GM18867 (cell line): ENCODE measurements at regions not wholly inside any gene's neighbourhood (a gene's known extent, or its start where the extent isn't known, plus 50 kb on each side); places are given as distances from the start of the nearest gene placed in this dataset.
"Not testable (repeated sequence)": the region's sequence is repeated elsewhere in the genome, so short reads cannot be mapped to it uniquely, and the experiment has no call there.

Experiments
- ATAC-seq: cut with Tn5 transposase; IDR thresholded peaks from one replicate; pipeline ENCODE4 v1.9.1; 2021; ENCODE audit warnings: mild to moderate bottlenecking, moderate library complexity; ENCODE audit not compliant: unreplicated experiment

DNA sequence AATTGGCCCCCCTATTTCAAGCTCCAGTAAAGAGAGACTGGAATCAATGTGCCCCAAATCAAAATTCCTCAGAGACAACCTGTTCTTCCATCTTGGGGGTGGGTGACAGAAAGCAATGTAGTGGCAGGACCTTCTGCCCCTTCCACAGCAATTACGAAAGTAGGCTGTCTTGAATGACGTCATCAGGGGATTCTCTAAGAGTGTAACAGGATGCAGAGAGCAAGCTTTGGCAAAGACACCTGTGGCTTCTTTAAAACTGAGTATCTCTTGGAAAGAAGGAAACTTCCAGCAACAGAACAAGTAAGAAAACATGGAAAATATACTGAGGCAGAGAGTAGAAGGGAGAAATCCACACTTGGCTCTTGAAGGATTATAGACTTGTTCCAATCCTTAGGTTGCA is 247.6 kb upstream of the PDE4D start:
- no peak for ATAC-seq

DNA sequence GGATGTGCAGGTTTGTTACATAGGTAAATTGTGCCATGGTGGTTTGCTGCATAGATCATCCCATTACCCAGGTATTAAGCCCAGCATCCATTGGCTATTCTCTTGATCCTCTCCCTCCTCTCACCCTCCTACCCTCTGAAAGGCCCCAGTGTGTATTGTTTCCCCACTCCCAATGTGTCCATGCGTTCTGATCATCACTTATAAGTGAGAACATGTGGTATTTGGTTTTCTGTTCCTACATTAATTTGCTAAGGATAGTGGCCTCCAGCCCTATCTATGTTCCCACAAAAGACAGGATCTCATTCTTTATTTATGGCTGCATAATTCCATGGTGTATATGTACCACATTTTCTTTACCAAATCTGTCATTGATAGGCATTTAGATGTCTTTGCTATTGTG is 243.3 kb upstream of the PDE4D start:
- no peak for ATAC-seq

DNA sequence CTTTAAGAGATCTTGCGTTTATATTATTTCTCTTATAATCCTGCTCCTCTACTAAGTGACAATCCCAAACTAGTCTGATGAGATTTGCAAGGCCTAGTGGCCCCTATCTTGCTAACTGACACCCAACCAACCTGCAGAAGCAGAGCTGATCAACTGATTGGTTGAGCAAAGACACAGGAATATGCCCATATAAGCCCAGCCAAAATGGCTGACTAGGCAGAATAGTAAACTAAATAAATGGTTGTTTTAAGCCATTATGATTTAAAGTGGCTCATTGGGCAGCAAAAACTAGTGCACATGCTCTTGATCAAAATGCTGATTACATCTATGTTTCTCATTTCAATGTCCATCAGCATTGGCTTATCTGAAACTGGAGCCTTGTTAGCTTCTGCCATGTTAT is 238.0 kb upstream of the PDE4D start:
- no peak for ATAC-seq

DNA sequence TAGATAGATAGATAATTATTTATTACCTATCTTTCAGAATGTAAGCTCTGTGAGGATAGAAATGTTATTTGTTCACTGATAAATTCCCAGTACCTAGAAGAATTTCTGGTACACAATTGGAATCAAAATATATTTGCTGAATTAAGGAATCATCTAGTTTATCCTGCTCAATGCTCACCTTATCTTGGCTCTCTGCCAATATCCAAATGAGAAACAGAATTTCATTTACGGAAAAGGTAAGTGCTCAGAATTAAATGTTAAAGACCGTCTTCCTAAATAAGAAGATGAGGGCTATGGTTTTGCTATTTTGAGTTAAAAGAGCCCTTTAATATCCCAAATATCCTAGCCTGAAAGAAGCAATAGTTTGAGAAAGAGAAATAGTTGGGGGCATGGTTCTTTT is 232.1 kb upstream of the PDE4D start:
- ATAC-seq, result no peak

DNA sequence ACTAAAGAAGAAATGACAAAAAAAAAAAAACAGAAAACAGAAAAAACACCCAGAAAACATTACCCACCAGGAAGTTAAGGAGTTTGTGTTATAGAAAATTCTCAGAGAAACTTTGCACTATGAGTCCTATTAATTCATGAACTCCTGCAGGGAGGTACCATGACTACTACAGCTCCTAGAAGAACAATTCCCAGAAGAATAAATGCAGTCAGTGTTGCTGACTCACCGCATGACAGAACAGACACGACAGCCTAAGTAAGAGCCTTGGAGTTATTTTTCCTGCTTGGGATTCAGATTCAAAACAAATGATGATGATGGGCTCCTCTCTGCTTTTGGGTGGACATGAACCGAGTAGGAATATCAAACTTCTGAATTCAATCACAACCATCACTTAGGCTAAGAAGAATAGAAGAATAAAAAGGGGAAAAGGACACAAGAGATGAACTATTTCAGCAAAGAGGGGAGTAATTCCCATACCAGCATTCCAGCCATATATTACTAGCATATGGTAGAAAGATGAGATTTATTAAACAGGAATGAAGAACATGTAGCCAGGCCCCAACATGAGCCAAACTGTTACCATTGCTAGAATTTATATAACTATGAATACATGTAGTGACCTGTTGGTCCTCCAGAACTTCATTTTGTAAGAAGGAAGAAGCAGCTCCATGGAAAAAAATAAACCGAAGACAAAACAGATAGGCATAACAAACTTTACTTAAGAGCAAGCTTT is 209.6 kb upstream of the PDE4D start:
- ATAC-seq, result no peak

DNA sequence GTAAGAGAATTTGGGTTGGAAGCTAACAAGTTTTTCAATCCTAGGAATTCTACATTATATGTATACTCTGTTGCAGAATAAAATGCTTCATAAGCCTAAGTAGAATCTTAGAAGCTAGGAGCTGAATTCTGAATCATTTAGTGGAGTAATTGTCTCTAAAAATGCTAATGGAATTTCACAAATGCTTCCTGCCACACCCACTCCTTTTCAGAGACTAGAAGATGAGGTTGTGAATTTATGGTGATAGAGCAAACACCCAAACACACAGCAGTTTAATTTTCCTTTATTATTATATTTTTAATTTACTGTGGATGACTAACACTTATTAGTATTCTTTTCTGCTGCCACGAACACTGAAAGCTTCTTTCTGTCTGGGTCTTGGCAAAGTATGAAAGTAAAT is 208.0 kb upstream of the PDE4D start:
- no peak for ATAC-seq

DNA sequence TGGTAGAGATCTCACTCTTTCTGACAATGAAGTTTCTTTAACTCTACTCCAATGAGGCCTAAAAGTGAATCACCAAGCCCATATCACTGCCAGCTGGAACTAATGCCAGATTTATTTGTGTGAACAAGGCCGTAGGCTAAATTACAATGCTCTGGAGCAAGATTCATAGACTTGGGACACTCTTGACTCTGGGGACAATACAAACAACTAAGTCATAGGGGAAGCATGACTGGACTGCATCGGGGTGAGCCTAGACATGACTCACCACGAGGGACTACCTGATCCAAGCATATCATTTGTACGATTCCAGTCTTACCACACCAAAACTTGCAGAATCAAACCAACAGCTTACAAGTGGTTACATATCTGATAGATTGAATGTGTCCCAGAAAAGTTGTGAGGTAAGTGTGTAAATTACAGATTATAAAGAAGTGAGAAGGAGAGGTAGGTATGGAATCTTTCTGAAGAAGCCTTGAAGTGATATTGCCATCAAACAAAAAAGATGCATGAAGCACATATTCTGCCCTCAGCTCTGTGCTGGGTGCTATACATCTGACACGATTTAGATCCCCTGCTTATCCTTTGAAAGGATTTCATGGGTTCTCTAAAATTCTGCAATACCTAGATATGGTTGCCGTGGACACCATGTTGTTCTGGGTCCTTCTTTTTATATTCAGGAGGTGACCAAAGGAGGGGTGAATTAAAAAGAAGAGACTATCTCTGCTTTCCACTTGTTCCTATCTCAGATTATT is 199.3 kb upstream of the PDE4D start:
- ATAC-seq, result no peak

DNA sequence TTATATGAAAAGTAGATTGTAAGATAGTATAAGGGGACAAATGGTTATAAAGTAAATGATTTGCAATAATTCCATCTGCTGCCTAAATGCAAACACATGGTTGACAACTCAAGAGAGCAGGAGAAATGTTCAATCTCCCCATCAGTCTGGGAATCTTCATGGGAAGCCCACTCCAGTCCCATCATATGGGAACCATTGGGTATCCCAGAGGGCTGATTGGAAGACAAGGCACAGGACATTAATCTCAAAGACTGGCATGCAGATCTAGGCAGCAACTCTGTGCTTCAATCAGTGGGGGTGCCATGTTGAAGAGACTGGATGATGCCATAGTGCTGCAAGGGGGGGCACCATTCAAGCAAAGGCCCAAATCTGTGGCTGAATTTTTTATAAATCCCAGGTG is 193.1 kb upstream of the PDE4D start:
- ATAC-seq, result no peak

DNA sequence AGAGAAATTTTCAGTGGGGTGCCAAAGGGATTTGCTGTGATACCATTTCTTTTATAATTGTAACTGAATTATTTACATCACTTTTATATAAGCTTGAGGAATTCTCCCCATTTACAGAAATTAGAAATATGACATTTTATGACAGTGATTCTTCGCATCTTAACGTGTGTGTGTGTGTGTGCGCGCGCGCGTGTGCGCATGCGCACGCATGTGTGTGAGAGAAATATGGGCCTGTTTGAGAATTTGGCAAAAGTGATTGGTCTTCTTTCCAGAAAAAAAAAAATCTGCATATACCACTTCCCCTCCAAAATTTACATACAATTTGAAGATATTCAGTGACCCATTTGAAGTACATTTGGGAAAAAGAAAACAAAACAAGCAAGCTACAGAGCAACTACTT is 190.7 kb upstream of the PDE4D start:
- no peak for ATAC-seq

DNA sequence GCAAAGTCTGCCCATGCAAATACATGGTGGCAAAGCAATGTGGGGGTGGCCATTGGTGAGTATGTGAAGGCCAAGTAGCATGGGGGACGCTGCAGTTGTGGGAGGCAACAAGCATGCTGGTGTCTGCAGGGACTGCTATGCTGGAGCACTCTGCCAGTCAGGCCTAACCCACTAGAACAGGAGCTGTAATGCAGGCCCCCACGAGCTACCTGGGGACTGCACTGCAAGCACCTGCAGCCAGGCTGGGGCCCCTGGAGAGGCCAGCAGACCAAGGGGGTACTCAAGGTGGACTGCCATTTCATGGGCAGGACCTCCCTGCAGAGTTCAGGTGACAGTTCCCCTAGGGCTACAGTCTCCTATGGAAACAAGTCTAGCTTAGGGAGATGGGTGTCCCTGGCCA is 183.8 kb upstream of the PDE4D start:
- no peak for ATAC-seq

DNA sequence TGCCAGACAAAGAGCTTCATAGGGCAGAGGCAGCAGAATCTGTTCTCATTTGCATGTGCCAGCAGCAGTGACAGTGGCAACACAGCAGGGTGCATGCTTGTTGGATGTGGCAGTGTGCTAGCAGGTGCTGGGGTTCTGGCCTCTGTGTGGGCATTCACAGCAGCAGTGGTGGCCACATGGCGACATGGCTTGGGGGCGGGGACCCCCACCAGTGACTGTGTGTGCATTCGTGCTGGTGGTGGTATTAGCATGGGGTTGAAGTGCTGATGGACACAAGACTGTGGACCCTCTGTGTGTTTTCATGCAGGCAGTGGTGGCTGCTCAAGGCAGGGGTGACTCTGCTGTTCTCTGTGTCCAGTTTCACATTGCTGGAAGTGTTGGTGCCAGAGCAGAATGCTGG is 183.2 kb upstream of the PDE4D start:
- no peak for ATAC-seq

DNA sequence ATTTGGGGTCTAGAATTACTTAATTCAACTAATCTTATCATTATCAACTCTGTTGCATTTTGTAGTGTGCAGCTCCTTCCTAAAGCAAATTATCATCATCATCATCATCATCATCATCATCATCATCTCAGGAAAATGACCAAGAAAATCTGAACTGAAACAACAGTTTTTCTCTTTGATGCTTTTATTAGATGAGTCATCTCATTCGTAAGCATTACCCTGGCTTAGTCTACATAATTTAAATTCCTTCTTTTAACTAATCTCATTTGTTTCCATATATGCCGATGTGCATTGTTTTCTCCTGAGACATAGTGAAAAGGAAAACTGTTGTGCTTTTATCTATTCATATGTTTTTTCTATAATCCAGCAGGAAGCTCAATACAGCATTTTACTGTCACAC is 173.0 kb upstream of the PDE4D start:
- no peak for ATAC-seq

DNA sequence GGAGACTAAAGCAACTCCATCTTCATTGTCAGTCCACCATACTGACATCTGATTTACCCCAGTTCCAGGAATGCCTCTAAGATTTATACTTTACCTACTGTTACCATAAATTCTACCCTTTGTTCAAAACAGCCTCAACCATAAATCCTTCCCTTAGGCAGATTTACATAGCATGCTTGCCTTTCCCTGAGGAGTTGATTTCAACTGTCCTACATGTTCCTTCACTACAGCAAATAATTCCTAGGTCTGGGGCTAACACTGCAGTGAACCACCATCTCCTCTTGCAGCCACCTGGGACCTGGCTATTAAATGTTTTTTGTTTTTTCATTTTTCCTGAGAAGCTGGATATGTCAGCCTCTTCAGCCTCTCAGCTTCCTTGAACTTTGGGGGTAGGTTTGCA is 166.9 kb upstream of the PDE4D start:
- ATAC-seq, result no peak

DNA sequence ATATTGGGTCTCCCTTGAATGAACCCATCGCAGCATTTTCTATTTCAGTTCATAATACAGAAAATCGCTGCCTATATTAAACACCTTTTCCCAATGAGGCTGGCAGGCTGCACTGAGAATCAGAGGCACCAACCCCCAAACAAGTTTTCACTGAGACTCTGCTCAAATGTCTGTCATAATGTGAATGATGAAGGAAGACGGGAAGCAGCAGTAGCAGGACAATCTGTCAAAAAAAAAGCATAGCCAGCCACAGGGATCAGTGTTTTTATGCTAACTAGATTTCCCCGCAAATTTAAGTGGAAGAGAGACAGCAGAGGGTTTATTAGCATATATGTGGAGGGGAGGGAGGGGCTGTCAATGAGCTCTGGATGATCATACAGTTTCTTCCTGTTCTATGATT is 162.7 kb upstream of the PDE4D start:
- no peak for ATAC-seq

DNA sequence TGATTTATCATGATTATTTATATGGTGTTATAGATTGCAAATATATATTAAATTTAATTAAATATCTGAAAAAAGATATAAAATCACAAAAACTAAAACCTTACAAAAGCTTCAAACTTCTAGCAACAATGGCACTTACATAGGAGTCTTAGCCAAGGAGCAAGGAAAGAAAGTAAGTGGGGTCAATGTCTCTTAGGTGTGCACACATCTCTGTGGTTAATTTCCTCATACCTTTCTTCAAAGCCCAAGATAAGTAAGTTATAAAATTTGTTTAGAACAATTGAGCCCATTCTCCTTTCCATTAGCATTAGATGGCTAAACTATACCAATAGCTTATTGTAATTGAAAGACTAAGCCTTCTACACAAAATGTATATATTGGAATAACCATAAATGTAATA is 161.6 kb upstream of the PDE4D start:
- ATAC-seq, result no peak

DNA sequence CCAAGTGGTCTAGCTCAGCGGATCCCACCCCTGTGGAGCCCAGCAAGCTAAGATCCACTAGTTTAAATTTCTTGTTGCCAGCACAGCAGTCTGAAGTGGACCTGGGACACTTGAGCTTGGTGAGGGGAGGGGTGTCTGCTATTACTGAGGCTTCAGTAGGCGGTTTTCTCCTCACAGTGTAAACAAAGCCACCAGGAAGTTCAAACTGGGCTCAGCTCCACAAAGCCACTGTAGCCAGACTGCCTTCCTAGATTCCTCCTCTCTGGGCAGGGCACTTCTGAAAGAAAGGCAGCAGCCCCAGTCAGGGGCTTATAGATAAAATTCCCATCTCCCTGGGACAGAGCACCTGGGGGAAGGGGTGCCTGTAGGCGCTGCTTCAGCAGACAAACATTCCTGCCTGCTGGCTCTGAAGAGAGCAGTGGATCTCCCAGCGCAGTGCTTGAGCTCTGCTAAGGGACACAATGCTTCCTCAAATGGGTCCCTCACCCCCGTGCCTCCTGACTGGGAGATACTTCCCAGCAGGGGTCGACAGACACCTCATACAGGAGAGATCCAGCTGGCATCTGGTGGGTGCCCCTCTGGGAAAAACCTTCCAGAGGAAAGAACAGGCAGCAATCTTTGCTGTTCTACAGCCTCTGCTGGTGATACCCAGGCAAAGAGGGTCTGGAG is 148.6 kb upstream of the PDE4D start:
- ATAC-seq, result not testable (repeated sequence)

DNA sequence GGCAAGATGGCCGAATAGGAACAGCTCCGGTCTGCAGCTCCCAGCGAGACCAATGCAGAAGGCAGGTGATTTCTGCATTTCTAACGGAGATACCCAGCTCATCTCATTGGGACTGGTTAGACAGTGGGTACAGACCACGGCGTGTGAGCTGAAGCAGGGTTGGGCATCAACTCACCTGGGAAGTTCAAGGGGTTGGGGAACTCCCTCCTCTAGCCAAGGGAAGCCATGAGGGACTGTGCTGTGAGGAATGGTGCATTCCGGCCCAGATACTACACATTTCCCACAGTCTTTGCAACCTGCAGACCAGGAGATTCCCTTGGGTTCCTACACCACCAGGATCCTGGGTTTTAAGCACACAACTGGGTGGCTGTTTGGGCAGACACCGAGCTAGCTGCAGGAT is 148.0 kb upstream of the PDE4D start:
- ATAC-seq, result not testable (repeated sequence)

DNA sequence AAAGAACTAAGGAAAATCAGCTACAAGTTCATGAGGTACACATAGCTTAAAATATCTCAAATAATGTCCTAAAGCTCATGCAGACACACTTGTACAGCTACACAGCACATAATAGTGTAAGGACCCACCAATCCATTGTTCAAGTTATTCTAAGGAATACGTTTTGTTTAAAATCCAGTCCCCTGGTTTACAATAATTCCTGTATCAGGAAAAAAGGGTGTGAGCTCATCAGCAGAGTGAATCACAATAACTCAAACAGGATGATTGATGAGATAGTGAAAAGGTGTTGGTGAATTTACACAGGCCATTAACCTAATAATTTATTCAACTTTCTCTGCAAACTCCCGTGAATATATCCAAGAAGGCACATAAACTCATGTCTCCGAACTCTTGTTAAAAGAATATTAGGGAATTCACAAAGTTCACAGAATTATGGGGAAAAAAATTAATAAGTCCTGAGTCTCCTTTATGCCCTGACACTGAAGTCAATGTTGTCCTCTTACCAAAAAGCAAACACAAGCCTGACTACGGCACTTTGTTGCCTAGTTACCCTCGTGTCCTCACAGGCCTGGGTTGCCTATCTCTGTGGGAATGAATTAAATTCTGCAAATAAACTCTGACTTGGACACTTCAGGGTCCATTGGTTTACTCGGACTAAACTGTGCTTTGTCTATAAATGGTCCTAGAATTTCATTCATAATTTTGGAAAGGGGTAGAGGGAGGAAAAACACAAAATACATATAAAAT is 142.8 kb upstream of the PDE4D start:
- no peak for ATAC-seq

DNA sequence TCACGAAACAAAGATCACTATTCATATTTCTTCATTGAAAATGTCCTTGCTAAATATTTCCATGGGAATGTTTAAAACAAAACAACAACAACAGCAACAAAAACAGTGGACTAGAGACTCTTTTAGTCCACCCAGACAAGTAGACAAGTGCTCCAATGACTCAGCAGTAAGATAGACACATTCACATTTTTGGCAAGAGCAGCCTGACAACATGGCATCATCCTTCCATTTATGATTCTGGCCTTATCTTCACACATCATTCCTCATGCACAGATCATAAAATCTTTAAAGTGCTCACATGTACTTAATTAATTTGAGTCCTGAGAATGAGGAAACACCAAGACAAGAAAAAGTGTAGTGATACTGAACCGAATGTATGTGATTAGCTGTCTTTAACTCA is 132.6 kb upstream of the PDE4D start:
- no peak for ATAC-seq

DNA sequence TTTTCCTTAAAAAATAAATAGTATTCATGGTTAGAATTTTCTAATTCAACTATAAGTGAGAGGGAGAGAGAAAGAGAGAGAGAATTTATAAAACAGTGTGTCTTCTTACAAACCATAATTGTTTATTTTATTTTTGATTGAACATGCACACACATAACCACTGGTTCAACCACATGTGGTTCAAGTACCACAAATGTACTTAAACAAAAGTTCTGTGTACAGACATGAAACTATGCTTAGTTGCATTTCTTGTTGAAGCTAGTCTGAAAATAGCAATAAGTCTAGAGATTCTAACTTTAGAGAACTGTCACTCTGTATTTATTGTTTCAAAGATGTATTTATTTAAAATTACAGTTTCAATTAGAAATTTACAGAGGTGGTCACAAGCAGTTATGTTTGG is 130.6 kb upstream of the PDE4D start:
- ATAC-seq, result no peak

DNA sequence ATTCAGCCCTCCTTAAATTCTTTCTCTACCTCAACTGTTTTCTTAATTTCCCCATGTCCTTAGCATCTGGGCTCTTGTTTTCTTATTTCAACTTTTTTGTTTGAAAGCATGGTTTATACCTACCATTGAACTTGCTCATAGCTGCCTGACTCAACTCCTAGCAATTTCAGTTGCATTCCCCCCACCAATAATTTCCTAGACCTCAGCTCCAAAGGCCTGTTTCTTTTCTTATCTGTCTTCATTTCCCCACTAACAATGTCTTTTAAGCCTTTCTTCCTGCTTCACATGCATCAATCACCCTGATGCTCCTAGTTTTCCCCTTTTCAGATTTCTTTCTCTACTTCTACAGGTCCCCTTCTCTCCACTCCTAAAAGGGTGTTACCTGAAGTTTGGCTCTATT is 129.7 kb upstream of the PDE4D start:
- ATAC-seq, result no peak

DNA sequence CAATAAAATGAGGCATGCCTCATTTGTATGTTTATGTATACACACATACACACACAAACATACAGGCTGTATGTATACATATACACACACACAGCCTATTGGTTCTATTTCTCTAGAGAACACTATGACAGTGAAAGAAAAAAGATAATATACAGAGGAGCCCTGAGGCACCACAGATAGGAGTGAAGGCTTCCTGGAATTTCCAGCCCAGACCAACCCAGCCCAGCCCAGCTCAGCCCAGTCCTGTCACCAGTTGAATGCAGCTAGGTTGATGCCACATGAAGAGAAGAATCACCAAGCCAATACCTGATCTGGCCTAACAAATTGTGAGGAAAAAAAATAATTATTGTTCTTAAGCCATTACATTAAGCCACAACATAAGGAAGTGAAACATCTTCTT is 126.9 kb upstream of the PDE4D start:
- ATAC-seq, result no peak
